Neural progenitor cell (in vitro differentiated cells): ENCODE measurements at regions not wholly inside any gene's neighbourhood (a gene's known extent, or its start where the extent isn't known, plus 50 kb on each side); places are given as distances from the start of the nearest gene placed in this dataset.

Source experiments
- DNase-seq: peaks from one replicate; pipeline ENCODE4 v3.0.0-alpha.2; 2016; ENCODE audit warnings: low spot score
- H2AFZ ChIP-seq: fragments of 200-600 bp; sonication (generic); replicated peaks from 2 replicates; pipeline ENCODE4 v1.6.1; 2016; ENCODE audit warnings: antibody characterized with exemption
- H3F3A ChIP-seq: fragments of 200-600 bp; sonication (generic); 2 replicates; pipeline ENCODE4 v1.6.1; 2016; ENCODE audit warnings: antibody characterized with exemption, low read depth
- H3K27ac ChIP-seq: fragments of 200-600 bp; sonication (generic); 2 replicates; pipeline ENCODE4 v1.5.1; 2016; ENCODE audit warnings: mild to moderate bottlenecking
- H3K27me3 ChIP-seq: fragments of 200-600 bp; sonication (generic); 2 replicates; pipeline ENCODE4 v1.6.1; 2016; ENCODE audit warnings: mild to moderate bottlenecking, moderate library complexity
- H3K36me3 ChIP-seq: fragments of 200-600 bp; sonication (generic); 2 replicates; pipeline ENCODE4 v1.5.1; 2016
- H3K4me1 ChIP-seq: fragments of 200-600 bp; sonication (generic); 2 replicates; pipeline ENCODE4 v1.6.1; 2016; ENCODE audit warnings: mixed run types
- H3K4me2 ChIP-seq: fragments of 200-600 bp; sonication (generic); 2 replicates; pipeline ENCODE4 v1.6.1; 2016
- H3K4me3 ChIP-seq: fragments of 200-600 bp; sonication (generic); 2 replicates; pipeline ENCODE4 v1.5.1; 2016
- H3K79me2 ChIP-seq: fragments of 200-600 bp; sonication (generic); 2 replicates; pipeline ENCODE4 v1.6.1; 2016; ENCODE audit warnings: low read depth
- H3K9ac ChIP-seq: fragments of 200-600 bp; sonication (generic); 2 replicates; pipeline ENCODE4 v1.6.1; 2016
- H3K9me3 ChIP-seq: fragments of 200-600 bp; sonication (generic); 2 replicates; pipeline ENCODE4 v1.5.1; 2016; ENCODE audit warnings: low read depth
- H4K20me1 ChIP-seq: fragments of 200-600 bp; sonication (generic); 2 replicates; pipeline ENCODE4 v1.6.1; 2016; ENCODE audit warnings: low read depth
- H3K27ac Mint-ChIP-seq: 3 replicates; pipeline ENCODE4 v1.8.0; 2021; ENCODE audit warnings: mixed read lengths
- H3K27me3 Mint-ChIP-seq: 2 replicates; pipeline ENCODE4 v1.8.0; 2022; ENCODE audit warnings: low read depth, mild to moderate bottlenecking, inconsistent platforms, moderate library complexity, mixed read lengths; ENCODE audit not compliant: insufficient read depth
- H3K36me3 Mint-ChIP-seq: 3 replicates; pipeline ENCODE4 v1.8.0; 2021; ENCODE audit warnings: mixed read lengths
- H3K4me1 Mint-ChIP-seq: 3 replicates; pipeline ENCODE4 v1.8.0; 2021; ENCODE audit warnings: mixed read lengths
- H3K4me3 Mint-ChIP-seq: 3 replicates; pipeline ENCODE4 v1.8.0; 2021; ENCODE audit warnings: mild to moderate bottlenecking, moderate library complexity, mixed read lengths
- H3K9me3 Mint-ChIP-seq: 3 replicates; pipeline ENCODE4 v1.8.0; 2020; ENCODE audit warnings: mixed read lengths
- EZH2 ChIP-seq: fragments of 200-600 bp; sonication (generic); IDR thresholded peaks from 2 replicates; pipeline ENCODE4 v1.6.1; 2017; ENCODE audit warnings: antibody characterized with exemption, mild to moderate bottlenecking, moderate library complexity
- EZH2phosphoT487 ChIP-seq: fragments of 200-600 bp; sonication (generic); IDR thresholded peaks from 2 replicates; pipeline ENCODE4 v1.6.1; 2017; ENCODE audit warnings: antibody characterized with exemption
- TF ChIP-seq, protein P1 (sequence below): fragments of 200-600 bp; sonication (generic); IDR thresholded peaks from 2 replicates; pipeline ENCODE4 v1.5.1; 2017; ENCODE audit warnings: antibody characterized with exemption, mild to moderate bottlenecking

DNA sequence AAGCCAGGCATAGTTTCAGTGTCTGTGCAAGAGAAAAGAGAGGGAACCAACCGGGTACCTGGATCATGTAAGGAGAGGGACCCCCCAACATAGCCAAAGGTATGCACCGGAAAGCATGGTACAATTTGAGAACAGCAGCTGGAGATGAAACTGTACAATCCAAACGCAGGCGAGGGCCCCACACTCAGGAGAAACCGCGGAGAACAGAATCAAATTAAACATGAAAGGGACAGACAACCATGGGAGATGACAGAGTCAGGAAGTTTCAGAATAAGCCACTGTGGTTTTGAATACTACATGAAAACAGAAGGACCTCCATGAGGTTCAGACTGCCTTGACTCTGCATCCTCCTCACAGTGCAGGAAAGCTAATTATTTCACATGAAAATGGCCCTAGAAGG, 62.9 kb upstream of the SPATA13 start:
- H3K4me1 Mint-ChIP-seq, result peaks cover 50% of the 10 kb centered on the region
- H3K27me3 Mint-ChIP-seq, result peaks cover 2% of the 10 kb centered on the region
- Histone ChIP-seq H2AFZ (no peak overlapping the region), H3K36me3 (no peaks in the 10 kb centered on the region), H4K20me1 (no peaks in the 10 kb centered on the region), H3K27ac (no peak overlapping the region), H3K79me2 (no peaks in the 10 kb centered on the region), H3K9ac (no peak overlapping the region), H3K4me2 (no peak overlapping the region), H3K9me3 (no peaks in the 10 kb centered on the region), H3K4me1 (peaks cover 39% of the 10 kb centered on the region), H3K4me3 (no peak overlapping the region), H3F3A (peaks cover 13% of the 10 kb centered on the region), H3K27me3 (no peaks in the 10 kb centered on the region)
- peak overlapping the region; percentile 57 for H3K27ac Mint-ChIP-seq
- peaks cover 23% of the 10 kb centered on the region for H3K9me3 Mint-ChIP-seq
- peaks cover 15% of the 10 kb centered on the region for H3K36me3 Mint-ChIP-seq
- no peak overlapping the region for H3K4me3 Mint-ChIP-seq
- TF ChIP-seq EZH2, result no peak
- TF ChIP-seq, protein P1, sequence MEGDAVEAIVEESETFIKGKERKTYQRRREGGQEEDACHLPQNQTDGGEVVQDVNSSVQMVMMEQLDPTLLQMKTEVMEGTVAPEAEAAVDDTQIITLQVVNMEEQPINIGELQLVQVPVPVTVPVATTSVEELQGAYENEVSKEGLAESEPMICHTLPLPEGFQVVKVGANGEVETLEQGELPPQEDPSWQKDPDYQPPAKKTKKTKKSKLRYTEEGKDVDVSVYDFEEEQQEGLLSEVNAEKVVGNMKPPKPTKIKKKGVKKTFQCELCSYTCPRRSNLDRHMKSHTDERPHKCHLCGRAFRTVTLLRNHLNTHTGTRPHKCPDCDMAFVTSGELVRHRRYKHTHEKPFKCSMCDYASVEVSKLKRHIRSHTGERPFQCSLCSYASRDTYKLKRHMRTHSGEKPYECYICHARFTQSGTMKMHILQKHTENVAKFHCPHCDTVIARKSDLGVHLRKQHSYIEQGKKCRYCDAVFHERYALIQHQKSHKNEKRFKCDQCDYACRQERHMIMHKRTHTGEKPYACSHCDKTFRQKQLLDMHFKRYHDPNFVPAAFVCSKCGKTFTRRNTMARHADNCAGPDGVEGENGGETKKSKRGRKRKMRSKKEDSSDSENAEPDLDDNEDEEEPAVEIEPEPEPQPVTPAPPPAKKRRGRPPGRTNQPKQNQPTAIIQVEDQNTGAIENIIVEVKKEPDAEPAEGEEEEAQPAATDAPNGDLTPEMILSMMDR, result no peak
- TF ChIP-seq EZH2phosphoT487, result no peak
- no peak for DNase-seq

DNA sequence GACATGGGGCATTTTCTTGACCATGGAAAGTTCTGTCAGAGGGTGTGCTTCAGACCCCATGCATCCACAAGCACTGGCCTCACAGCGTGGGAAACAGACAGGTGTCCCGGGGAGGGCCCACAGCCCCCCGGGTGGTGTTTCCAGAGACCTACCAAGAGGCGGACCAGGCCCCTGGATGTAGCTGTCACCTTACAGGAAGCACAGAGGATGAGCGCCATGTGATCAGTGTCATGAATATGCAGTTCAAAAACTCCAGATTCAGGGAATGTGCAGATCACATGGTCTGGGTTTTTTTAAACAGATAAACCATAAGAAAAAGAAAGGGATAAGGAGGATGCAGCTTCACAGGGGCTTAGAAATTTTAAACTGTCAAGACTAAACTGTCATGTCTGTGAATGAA, 61.0 kb upstream of the SPATA13 start:
- Histone ChIP-seq H3K4me3 (no peak overlapping the region), H3F3A (no peaks in the 10 kb centered on the region), H3K79me2 (no peaks in the 10 kb centered on the region), H4K20me1 (no peaks in the 10 kb centered on the region), H3K9ac (no peak overlapping the region), H3K27ac (no peak overlapping the region), H3K27me3 (no peaks in the 10 kb centered on the region), H3K4me1 (peaks cover 34% of the 10 kb centered on the region), H3K4me2 (no peak overlapping the region), H3K36me3 (no peaks in the 10 kb centered on the region), H2AFZ (no peak overlapping the region), H3K9me3 (no peaks in the 10 kb centered on the region)
- Mint-ChIP-seq H3K36me3 (peaks cover 9% of the 10 kb centered on the region), H3K4me3 (no peak overlapping the region), H3K27ac (no peak overlapping the region), H3K4me1 (peaks cover 45% of the 10 kb centered on the region), H3K27me3 (peaks cover 2% of the 10 kb centered on the region), H3K9me3 (peaks cover 18% of the 10 kb centered on the region)
- TF ChIP-seq, protein P1, result no peak
- TF ChIP-seq EZH2phosphoT487 (no peak), EZH2 (no peak)
- DNase-seq, result no peak

DNA sequence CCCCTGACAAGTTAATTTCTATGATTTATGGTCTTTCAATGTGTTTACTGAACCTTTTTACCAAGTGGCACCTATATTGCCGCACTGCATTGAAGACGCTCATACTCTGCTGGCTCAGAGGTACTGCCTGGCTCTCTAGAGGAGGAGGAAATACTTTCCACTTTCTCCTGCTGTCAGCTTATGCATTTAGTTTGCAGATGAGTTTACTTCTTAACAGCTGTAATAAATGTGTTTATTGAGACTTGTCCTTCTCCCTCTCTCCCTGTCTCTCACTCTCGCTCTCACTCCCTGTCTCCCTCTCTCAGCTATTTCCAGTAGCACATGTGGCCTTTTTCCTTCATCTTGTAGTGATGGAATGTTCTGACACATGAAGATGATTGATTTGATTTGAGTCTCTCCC, 60.3 kb upstream of the SPATA13 start:
- Histone ChIP-seq H4K20me1 (no peaks in the 10 kb centered on the region), H3F3A (no peaks in the 10 kb centered on the region), H3K36me3 (no peaks in the 10 kb centered on the region), H3K79me2 (no peaks in the 10 kb centered on the region), H3K4me3 (no peak overlapping the region), H3K9me3 (no peaks in the 10 kb centered on the region), H2AFZ (no peak overlapping the region), H3K4me2 (no peak overlapping the region), H3K27ac (no peak overlapping the region), H3K4me1 (peaks cover 36% of the 10 kb centered on the region), H3K9ac (no peak overlapping the region), H3K27me3 (no peaks in the 10 kb centered on the region)
- DNase-seq, result no peak
- Mint-ChIP-seq H3K4me1 (peaks cover 51% of the 10 kb centered on the region), H3K9me3 (peaks cover 17% of the 10 kb centered on the region), H3K27me3 (peaks cover 2% of the 10 kb centered on the region), H3K27ac (no peak overlapping the region), H3K4me3 (no peak overlapping the region), H3K36me3 (peaks cover 5% of the 10 kb centered on the region)
- TF ChIP-seq, protein P1, result no peak
